HFF-Myc (cell line): ENCODE measurements at regions not wholly inside any gene's neighbourhood (a gene's known extent, or its start where the extent isn't known, plus 50 kb on each side); places are given as distances from the start of the nearest gene placed in this dataset.
A peak's percentile ranks its signal among the peaks of the same experiment; 100 is the strongest.

Experiments
- DNase-seq: peaks from one replicate; pipeline ENCODE4 v3.0.0-alpha.2; 2011; ENCODE audit warnings: low read depth; ENCODE audit errors: extremely low read depth
- H3K4me3 ChIP-seq: replicated peaks from 2 replicates; pipeline ENCODE4 v1.5.1; 2011; ENCODE audit warnings: low read depth, mild to moderate bottlenecking, control low read depth, low read length
- CTCF ChIP-seq: IDR thresholded peaks from 2 replicates; pipeline ENCODE4 v1.5.1; 2012; ENCODE audit warnings: mild to moderate bottlenecking, low read depth, low read length, control low read depth; ENCODE audit errors: missing control alignments

DNA sequence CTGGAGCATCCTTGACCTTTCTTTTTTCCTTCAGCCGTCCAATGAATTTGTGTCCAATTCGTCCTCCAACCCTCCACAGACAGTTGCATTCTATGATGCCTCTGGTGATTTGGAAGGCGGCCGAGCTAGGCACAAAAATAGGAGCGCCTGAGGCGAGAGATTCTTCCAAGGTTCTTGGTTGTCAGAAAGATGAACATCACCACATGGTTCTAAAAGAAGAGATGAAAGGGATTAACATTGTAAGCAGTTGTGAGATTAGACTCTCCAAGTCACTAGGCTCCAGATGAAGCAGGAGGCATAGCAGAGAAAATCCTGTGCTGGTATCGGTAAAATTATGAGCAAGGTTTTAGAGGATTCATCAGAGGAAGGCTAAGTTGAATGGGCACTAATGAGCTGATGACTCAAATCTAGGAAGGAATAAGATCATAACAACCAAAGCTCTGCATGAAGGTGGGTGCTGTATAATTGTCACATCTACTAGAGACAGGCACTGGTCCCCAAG, 75.4 kb upstream of the MAP4K3 start:
- H3K4me3 ChIP-seq = no peak overlapping the region
- no peak for DNase-seq
- TF ChIP-seq CTCF = no peak

DNA sequence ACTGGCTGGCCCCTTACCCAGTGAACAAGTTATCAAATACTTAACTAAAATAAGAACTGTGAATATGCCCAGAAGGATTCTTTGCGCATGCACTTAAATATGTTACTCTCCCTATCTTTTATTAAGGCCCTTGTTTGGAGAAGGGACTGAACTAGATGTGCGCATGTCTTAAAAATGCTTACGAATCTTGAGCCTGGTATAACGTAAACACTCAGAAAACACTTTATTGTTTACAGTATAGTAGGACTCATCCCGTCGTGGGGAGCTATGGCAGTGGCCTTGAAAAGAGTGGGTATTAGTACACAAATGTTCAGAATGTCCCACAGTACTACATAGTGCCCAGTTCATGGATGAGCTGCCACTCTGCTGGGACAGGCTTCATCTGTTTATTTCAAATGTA, 75.9 kb upstream of the MAP4K3 start:
- no peak overlapping the region for H3K4me3 ChIP-seq
- no peak for DNase-seq

GRCh38 chr2:39513641-39514094, 76.6 kb upstream of the MAP4K3 start:
- TF ChIP-seq CTCF = peak; percentile 77
- DNase-seq = peak; percentile 91
- no peak overlapping the region for H3K4me3 ChIP-seq

More for the DNA sequence above, 75.9 kb upstream of the MAP4K3 start:
- no peak for TF ChIP-seq CTCF

DNA sequence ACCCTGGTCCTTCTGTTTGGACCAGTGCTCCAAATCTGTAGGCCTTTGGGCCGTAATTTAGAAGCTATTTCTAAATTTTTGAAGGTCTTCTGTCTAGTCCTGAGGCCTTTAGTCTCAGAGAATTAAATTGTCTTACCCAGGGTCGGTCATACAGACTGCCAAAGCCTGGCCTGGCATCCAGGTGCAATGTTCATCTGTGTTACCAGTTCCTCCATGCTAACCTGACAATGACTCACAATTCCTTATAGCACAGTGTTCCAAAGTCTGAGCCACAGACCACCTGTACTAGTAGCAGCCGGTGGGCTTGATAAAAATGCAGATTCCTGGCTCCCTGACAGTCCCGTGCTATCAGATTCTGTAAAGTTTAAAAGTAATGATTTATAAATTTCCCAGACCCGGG, 77.7 kb upstream of the MAP4K3 start:
- H3K4me3 ChIP-seq = no peak overlapping the region
- TF ChIP-seq CTCF = no peak
- DNase-seq = no peak

- TF ChIP-seq CTCF = no peak
- DNase-seq = no peak
- no peak overlapping the region for H3K4me3 ChIP-seq
Measured at GRCh38 chr2:39515273-39515896, 78.3 kb upstream of the MAP4K3 start.

DNA sequence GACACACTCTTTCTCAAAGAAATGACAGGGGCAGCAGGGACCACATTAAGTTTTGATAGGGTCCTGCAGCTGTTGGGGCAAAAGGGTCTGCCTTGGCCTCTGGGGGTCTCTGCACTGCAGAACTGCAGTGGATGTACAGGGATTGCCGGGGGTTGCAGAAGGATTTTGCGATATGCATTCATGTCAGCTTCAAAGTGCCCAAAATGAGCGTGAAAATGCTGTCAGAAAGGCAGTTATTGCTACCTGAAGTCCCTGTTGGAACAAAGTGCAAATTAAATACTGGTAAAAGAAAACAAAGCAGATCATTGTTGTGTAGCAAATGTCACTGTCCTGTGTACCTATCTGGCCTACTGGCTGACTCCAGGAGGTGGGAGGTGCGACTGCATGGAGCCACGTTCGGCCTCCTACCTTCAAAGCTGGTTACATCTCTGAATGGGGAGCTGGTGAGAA, 78.8 kb upstream of the MAP4K3 start:
- H3K4me3 ChIP-seq = no peak overlapping the region
- no peak for TF ChIP-seq CTCF
- no peak for DNase-seq
